ENCODE measurements at regions not wholly inside any gene's neighbourhood (a gene's known extent, or its start where the extent isn't known, plus 50 kb on each side); places are given as distances from the start of the nearest gene placed in this dataset.

DNA sequence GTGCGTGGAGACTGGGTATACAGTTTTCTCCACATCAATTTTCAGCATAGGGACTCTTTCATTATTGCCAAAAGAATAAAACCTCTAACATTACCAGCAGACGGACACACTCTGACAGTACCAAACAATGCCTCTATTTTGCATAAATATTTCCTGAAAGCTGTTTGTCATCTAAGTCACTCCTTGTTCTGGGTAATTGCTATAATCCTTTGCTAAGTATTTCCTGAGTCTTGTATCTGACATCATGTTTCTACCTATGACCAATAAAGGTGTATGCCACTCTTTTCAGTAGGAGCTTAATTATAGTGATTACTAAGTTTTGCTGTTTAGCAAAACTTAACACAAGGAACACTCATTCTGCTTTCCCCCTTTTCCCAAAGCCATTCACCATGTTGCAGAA lies 886.5 kb downstream of the SLITRK6 start:
- TF ChIP-seq CTCF (conservative IDR thresholded peaks at IDR 0.05; ENCODE audit: low read length) (no peak), EZH2phosphoT487 (IDR thresholded peaks at IDR 0.05; ENCODE audit: borderline replicate concordance, low read depth, low read length) (no peak)
- H3K9me2 ChIP-seq (ENCODE audit: insufficient read depth, low read length), result no peaks in the 10 kb centered on the region
- H3K9me3 ChIP-seq (ENCODE audit: low read length), result no peaks in the 10 kb centered on the region; the same call in 1 of the 2 replicates
- H3K27ac ChIP-seq (ENCODE audit: low read depth, low read length, poor library complexity, severe bottlenecking), result no peak overlapping the region
- intact Hi-C loops (cut with micrococcal nuclease; ENCODE audit: unreplicated experiment), result no loop called here
- no peaks in the 10 kb centered on the region for H4K20me1 ChIP-seq (ENCODE audit: insufficient read depth, low read length)
- DNase-seq (ENCODE audit: low spot score), result no peak
- no peak overlapping the region for H3K4me3 ChIP-seq (ENCODE audit: low read depth, low read length, poor library complexity, severe bottlenecking)
- H3K4me2 ChIP-seq (ENCODE audit: low read length), result no peak overlapping the region
- no peaks in the 10 kb centered on the region for H3K79me2 ChIP-seq (ENCODE audit: insufficient read depth, low read depth, low read length)
- H3K36me3 ChIP-seq (ENCODE audit: insufficient read depth, low read length), result no peaks in the 10 kb centered on the region
- peak overlapping the region; percentile 9; the same call in 1 of the 2 replicates for H2AFZ ChIP-seq (ENCODE audit: low read length)
- ChIA-PET POLR2A (interaction anchor here (0.6 to 1.9 kb wide), 5 partner anchors 10 to 901 kb away, joined by 3 to 8 read pairs (median 4); no protein-coding TSS in a partner anchor), CTCF (ENCODE audit: unreplicated experiment) (no interaction called here)
- no TSS peak for BruUV-seq (replicated peaks)
- H3K4me1 ChIP-seq (ENCODE audit: insufficient read depth, low read length, poor library complexity, severe bottlenecking), result no peaks in the 10 kb centered on the region

GRCh38 chr13:84910423-84910822 lies 888.8 kb downstream of the SLITRK6 start:
- Histone ChIP-seq H3K79me2 (ENCODE audit: insufficient read depth, low read depth, low read length) (no peaks in the 10 kb centered on the region), H3K9me2 (ENCODE audit: insufficient read depth, low read length) (no peaks in the 10 kb centered on the region), H3K9me3 (ENCODE audit: low read length) (no peaks in the 10 kb centered on the region; the same call in 1 of the 2 replicates), H3K4me1 (ENCODE audit: insufficient read depth, low read length, poor library complexity, severe bottlenecking) (no peaks in the 10 kb centered on the region), H2AFZ (ENCODE audit: low read length) (no peak overlapping the region), H3K4me3 (ENCODE audit: low read depth, low read length, poor library complexity, severe bottlenecking) (no peak overlapping the region), H4K20me1 (ENCODE audit: insufficient read depth, low read length) (no peaks in the 10 kb centered on the region), H3K4me2 (ENCODE audit: low read length) (no peak overlapping the region), H3K27ac (ENCODE audit: low read depth, low read length, poor library complexity, severe bottlenecking) (no peak overlapping the region), H3K36me3 (ENCODE audit: insufficient read depth, low read length) (no peaks in the 10 kb centered on the region)
- POLR2A ChIA-PET, result no interaction called here
- TF ChIP-seq EZH2phosphoT487 (IDR thresholded peaks at IDR 0.05; ENCODE audit: borderline replicate concordance, low read depth, low read length), result no peak
- TF ChIP-seq CTCF (conservative IDR thresholded peaks at IDR 0.05; ENCODE audit: low read length), result no peak
- DNase-seq (ENCODE audit: low spot score), result no peak
- intact Hi-C loops (cut with micrococcal nuclease; ENCODE audit: unreplicated experiment), result no loop called here
- CTCF ChIA-PET (ENCODE audit: unreplicated experiment), result no interaction called here
- no TSS peak for BruUV-seq (replicated peaks)

- Histone ChIP-seq H3K9me2 (ENCODE audit: insufficient read depth, low read length) (no peaks in the 10 kb centered on the region), H3K4me3 (ENCODE audit: low read depth, low read length, poor library complexity, severe bottlenecking) (no peak overlapping the region), H2AFZ (ENCODE audit: low read length) (peak overlapping the region; percentile 98; the same call in 1 of the 2 replicates), H3K27ac (ENCODE audit: low read depth, low read length, poor library complexity, severe bottlenecking) (no peak overlapping the region), H3K79me2 (ENCODE audit: insufficient read depth, low read depth, low read length) (no peaks in the 10 kb centered on the region), H3K9me3 (ENCODE audit: low read length) (peaks cover 23% of the 10 kb centered on the region), H3K4me1 (ENCODE audit: insufficient read depth, low read length, poor library complexity, severe bottlenecking) (peaks cover 22% of the 10 kb centered on the region), H3K36me3 (ENCODE audit: insufficient read depth, low read length) (peaks cover 10% of the 10 kb centered on the region; the same call in 1 of the 2 replicates), H4K20me1 (ENCODE audit: insufficient read depth, low read length) (no peaks in the 10 kb centered on the region), H3K4me2 (ENCODE audit: low read length) (no peak overlapping the region)
- ChIA-PET CTCF (ENCODE audit: unreplicated experiment) (no interaction called here), POLR2A (interaction anchor here (2.3 kb wide), 1 partner anchor 9 kb away, joined by 8 read pairs; no protein-coding TSS in a partner anchor)
- no TSS peak for BruUV-seq (replicated peaks)
- intact Hi-C loops (cut with micrococcal nuclease; ENCODE audit: unreplicated experiment), result loop anchor here (10.0 kb wide), 1 partner anchor 471 kb away; no protein-coding TSS in a partner anchor
- TF ChIP-seq EZH2phosphoT487 (IDR thresholded peaks at IDR 0.05; ENCODE audit: borderline replicate concordance, low read depth, low read length), result no peak
- no peak for TF ChIP-seq CTCF (conservative IDR thresholded peaks at IDR 0.05; ENCODE audit: low read length)
- no peak for DNase-seq (ENCODE audit: low spot score)
Measured at GRCh38 chr13:84903391-84903790, 895.8 kb downstream of the SLITRK6 start.
